CD4-positive, alpha-beta T cell (primary cell): ENCODE measurements at regions not wholly inside any gene's neighbourhood (a gene's known extent, or its start where the extent isn't known, plus 50 kb on each side); places are given as distances from the start of the nearest gene placed in this dataset.
"Not testable (repeated sequence)": the region's sequence is repeated elsewhere in the genome, so short reads cannot be mapped to it uniquely, and the experiment has no call there.

Experiments used
- ATAC-seq: fragments of 200-7000 bp; cut with Tn5 transposase; one replicate; pipeline ENCODE4 v1.10.0; 2022; ENCODE audit warnings: mild to moderate bottlenecking; ENCODE audit not compliant: poor library complexity
- CTCF ChIA-PET: fragments of 350-600 bp; sonication (Branson Sonifier 250); formaldehyde crosslinking; loops from one replicate; lab custom pipeline; 2021; ENCODE audit warnings: antibody characterized with exemption, inconsistent platforms; lab: Charles Lee
- POLR2A ChIA-PET: fragments of 350-600 bp; sonication (Branson Sonifier 250); formaldehyde crosslinking; loops from one replicate; lab custom pipeline; 2021; ENCODE audit warnings: antibody characterized with exemption, inconsistent platforms; lab: Charles Lee
- DNase-seq, 14 experiments: peaks; one replicate each; pipeline ENCODE4 v3.0.0-alpha.2; 2013 to 2020; ENCODE audit warnings: mixed read lengths in 2 of 14
- H3K27ac ChIP-seq, 2 donors: one replicate each; pipeline versions ENCODE4 v1.5.1 to v1.7.0; 2013; ENCODE audit warnings: low read length in 2 of 2, low read depth in 1 of 2, mild to moderate bottlenecking in 1 of 2
- H3K27me3 ChIP-seq, 2 experiments: 1 replicate in 1 of 2; 2 replicates in 1 of 2; pipeline versions ENCODE4 v1.6.1 to v1.7.0; 2013; ENCODE audit warnings: low read length in 2 of 2, control low read depth in 1 of 2, mild to moderate bottlenecking in 1 of 2, moderate library complexity in 1 of 2; ENCODE audit not compliant: insufficient read depth in 2 of 2, control insufficient read depth in 1 of 2
- H3K36me3 ChIP-seq: one replicate; pipeline ENCODE4 v1.6.1; 2013; ENCODE audit warnings: low read length, control low read depth; ENCODE audit not compliant: insufficient read depth
- H3K4me1 ChIP-seq: one replicate; pipeline ENCODE4 v1.6.1; 2013; ENCODE audit warnings: low read length, control low read depth; ENCODE audit not compliant: insufficient read depth
- H3K4me3 ChIP-seq: one replicate; pipeline ENCODE4 v1.5.1; 2013; ENCODE audit warnings: mild to moderate bottlenecking, low read length, moderate library complexity
- H3K9me3 ChIP-seq, 2 experiments: 1 replicate in 1 of 2; 2 replicates in 1 of 2; pipeline versions ENCODE4 v1.6.1 to v1.7.0; 2013; ENCODE audit warnings: low read length in 2 of 2, mild to moderate bottlenecking in 2 of 2, control low read depth in 1 of 2, moderate library complexity in 1 of 2; ENCODE audit not compliant: control insufficient read depth in 1 of 2, insufficient read depth in 1 of 2
- H3K27ac Mint-ChIP-seq: one replicate; pipeline ENCODE4 v1.8.0; 2020; ENCODE audit warnings: mixed read lengths
- H3K27me3 Mint-ChIP-seq: one replicate; pipeline ENCODE4 v1.8.0; 2021; ENCODE audit warnings: mixed read lengths
- H3K36me3 Mint-ChIP-seq: one replicate; pipeline ENCODE4 v1.8.0; 2021; ENCODE audit warnings: low read depth, mixed read lengths
- H3K4me1 Mint-ChIP-seq: one replicate; pipeline ENCODE4 v1.8.0; 2021; ENCODE audit warnings: low read depth, mixed read lengths
- H3K4me3 Mint-ChIP-seq: one replicate; pipeline ENCODE4 v1.8.0; 2020; ENCODE audit warnings: mild to moderate bottlenecking, mixed read lengths
- H3K9me3 Mint-ChIP-seq: one replicate; pipeline ENCODE4 v1.8.0; 2020; ENCODE audit warnings: mixed read lengths
- CTCF ChIP-seq: fragments of 200-600 bp; IDR thresholded peaks from one replicate; pipeline ENCODE4 v1.8.0; 2022; ENCODE audit warnings: antibody characterized with exemption, mild to moderate bottlenecking
- intact Hi-C, 2 experiments: fragments of 100-400 bp; cut with DNase I in 1 of 2; cut with micrococcal nuclease in 1 of 2; formaldehyde crosslinking; loops; one replicate each; pipeline versions ENCODE4 v1.15.1 to v1.9.0; 2023 to 2025; cut with DNase I, micrococcal nuclease

GRCh38 chr13:83761631-83762030, 120.6 kb downstream of the SLITRK1 start:
- ChIA-PET POLR2A (no interaction called here), CTCF (no interaction called here)
- H3K9me3 ChIP-seq = no peaks in the 10 kb centered on the region
- intact Hi-C loops = no loop called here
- no peaks in the 10 kb centered on the region for H3K36me3 ChIP-seq
- H3K27me3 ChIP-seq = no peaks in the 10 kb centered on the region
- H3K27ac Mint-ChIP-seq = no peak overlapping the region
- H3K4me1 Mint-ChIP-seq = no peaks in the 10 kb centered on the region
- peaks cover 2% of the 10 kb centered on the region for H3K9me3 Mint-ChIP-seq
- no peak overlapping the region for H3K27ac ChIP-seq
- H3K4me1 ChIP-seq = no peaks in the 10 kb centered on the region
- ATAC-seq (no peak), DNase-seq (no peak)
- no peaks in the 10 kb centered on the region for H3K27me3 Mint-ChIP-seq
- no peaks in the 10 kb centered on the region for H3K36me3 Mint-ChIP-seq
- H3K4me3 Mint-ChIP-seq = no peak overlapping the region
- no peak overlapping the region for H3K4me3 ChIP-seq
- no peak for TF ChIP-seq CTCF

DNA sequence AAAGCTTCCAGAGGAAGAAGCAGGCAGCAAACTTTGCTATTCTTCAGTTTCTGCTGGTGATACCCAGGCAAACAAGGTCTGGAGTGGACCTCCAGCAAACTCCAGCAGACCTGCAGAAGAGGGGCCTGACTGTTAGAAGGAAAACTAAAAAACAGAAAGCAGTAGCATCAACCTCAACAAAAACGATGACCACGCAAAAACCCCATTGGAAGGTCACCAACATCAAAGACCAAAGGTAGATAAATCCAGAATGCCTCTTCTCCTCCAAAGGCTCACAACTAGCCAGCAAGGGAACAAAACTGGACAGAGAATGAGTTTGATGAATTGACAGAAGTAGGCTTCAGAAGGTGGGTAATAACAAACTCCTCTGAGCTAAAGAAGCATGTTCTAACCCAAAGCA, 127.1 kb downstream of the SLITRK1 start:
- H3K4me3 ChIP-seq, POLR2A ChIA-PET: not testable (repeated sequence)

DNA sequence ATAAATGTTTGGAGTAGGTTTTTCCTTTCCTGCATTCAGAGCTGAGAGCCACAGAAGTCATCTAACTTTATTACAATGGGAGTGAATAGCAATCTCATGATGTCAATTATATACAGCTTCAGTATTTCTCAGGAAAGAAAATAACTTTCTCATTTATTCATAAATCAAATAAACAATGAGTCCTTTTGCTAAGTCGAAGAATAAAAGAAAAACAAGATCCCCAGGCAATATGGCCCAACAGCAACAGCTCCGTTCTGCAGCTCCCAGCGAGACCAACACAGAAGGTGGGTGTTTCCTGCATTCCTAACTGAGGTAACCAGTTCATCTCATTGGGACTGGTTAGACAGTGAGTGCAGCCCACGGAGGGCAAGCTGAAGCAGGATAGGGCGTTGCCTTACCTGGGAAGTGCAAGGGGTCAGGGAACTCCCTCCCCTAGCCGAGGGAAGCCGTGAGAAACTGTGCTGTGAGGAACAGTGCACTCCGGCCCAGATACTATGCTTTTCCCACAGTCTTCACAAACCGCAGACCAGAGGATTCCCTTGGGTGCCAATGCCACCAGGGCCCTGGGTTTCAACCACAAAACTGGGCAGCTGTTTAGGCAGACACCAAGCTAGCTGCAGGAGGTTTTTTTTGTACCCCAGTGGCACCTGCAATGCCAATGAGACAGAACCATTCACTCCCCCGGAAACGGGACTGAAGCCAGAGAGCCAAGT, 128.2 kb downstream of the SLITRK1 start:
- no peaks in the 10 kb centered on the region for H3K27me3 Mint-ChIP-seq
- Histone ChIP-seq H3K27ac (no peak overlapping the region), H3K36me3 (no peaks in the 10 kb centered on the region), H3K4me1 (no peaks in the 10 kb centered on the region), H3K9me3 (peaks cover 0 to 16% of the 10 kb centered on the region in 2 experiments), H3K27me3 (no peaks in the 10 kb centered on the region), H3K4me3 (no peak overlapping the region)
- intact Hi-C loops = no loop called here
- DNase-seq (no peak), ATAC-seq (no peak)
- TF ChIP-seq CTCF = no peak
- no peaks in the 10 kb centered on the region for H3K4me1 Mint-ChIP-seq
- no peaks in the 10 kb centered on the region for H3K36me3 Mint-ChIP-seq
- peaks cover 7% of the 10 kb centered on the region for H3K9me3 Mint-ChIP-seq
- CTCF ChIA-PET = no interaction called here
- no peak overlapping the region for H3K4me3 Mint-ChIP-seq
- POLR2A ChIA-PET = no interaction called here
- H3K27ac Mint-ChIP-seq = no peak overlapping the region

More for the DNA sequence above, 127.1 kb downstream of the SLITRK1 start:
- H3K9me3 ChIP-seq, H3K27me3 ChIP-seq, H3K27ac ChIP-seq, DNase-seq, ATAC-seq, H3K27ac Mint-ChIP-seq, H3K4me3 Mint-ChIP-seq, H3K9me3 Mint-ChIP-seq, intact Hi-C loops, H3K4me1 Mint-ChIP-seq, CTCF ChIA-PET, H3K36me3 Mint-ChIP-seq, H3K27me3 Mint-ChIP-seq, H3K4me1 ChIP-seq, H3K36me3 ChIP-seq: not testable (repeated sequence)

DNA sequence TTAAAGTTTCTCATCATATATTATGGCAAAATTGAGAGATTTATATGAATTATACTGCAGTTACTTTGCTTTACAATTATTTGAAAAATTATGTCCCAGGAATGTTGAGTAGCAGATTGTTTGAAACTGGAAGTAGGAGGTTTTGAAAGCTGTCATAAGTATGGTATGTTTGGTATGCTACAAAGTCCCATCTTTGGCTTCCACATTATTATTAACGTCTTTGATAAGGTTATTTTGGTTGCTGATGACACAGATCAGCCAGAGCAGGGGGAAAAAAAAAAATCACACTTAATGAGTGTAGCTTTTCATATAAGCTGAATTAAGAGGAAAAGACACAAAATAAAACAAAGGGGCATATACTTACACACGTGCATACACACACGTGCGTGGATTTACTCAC, 130.1 kb downstream of the SLITRK1 start:
- H3K27me3 Mint-ChIP-seq = no peaks in the 10 kb centered on the region
- no peak overlapping the region for H3K27ac Mint-ChIP-seq
- no peak overlapping the region for H3K4me3 Mint-ChIP-seq
- POLR2A ChIA-PET = no interaction called here
- no peak for DNase-seq
- H3K9me3 Mint-ChIP-seq = peaks cover 7% of the 10 kb centered on the region
- Histone ChIP-seq H3K9me3 (peaks cover 0 to 16% of the 10 kb centered on the region in 2 experiments), H3K27me3 (no peaks in the 10 kb centered on the region), H3K4me3 (no peak overlapping the region), H3K27ac (no peak overlapping the region), H3K4me1 (no peaks in the 10 kb centered on the region), H3K36me3 (no peaks in the 10 kb centered on the region)
- no peak for TF ChIP-seq CTCF
- no peaks in the 10 kb centered on the region for H3K36me3 Mint-ChIP-seq
- H3K4me1 Mint-ChIP-seq = no peaks in the 10 kb centered on the region
- no peak for ATAC-seq
- intact Hi-C loops = no loop called here
- CTCF ChIA-PET = no interaction called here
